Breast epithelium (tissue), 3 donors: ENCODE measurements at regions not wholly inside any gene's neighbourhood (a gene's known extent, or its start where the extent isn't known, plus 50 kb on each side); places are given as distances from the start of the nearest gene placed in this dataset.

Experiments
- CTCF ChIP-seq, 3 donors: fragments of 450-650 bp; IDR thresholded peaks; one replicate each; pipeline ENCODE4 v1.5.1; 2016 to 2017; ENCODE audit warnings: antibody characterized with exemption in 3 of 3, mild to moderate bottlenecking in 3 of 3, moderate library complexity in 3 of 3
- POLR2A ChIP-seq: fragments of 450-650 bp; IDR thresholded peaks from one replicate; pipeline ENCODE4 v1.6.1; 2016; ENCODE audit warnings: antibody characterized with exemption, mild to moderate bottlenecking, moderate library complexity

- TF ChIP-seq CTCF (IDR thresholded peaks at IDR 0.05) (no peak), POLR2A (no peak)
These were observed 574.0 kb upstream of the POU3F2 start for GRCh38 chr6:98260382-98260781.
